Urinary bladder (tissue), 3 donors: ENCODE measurements at regions not wholly inside any gene's neighbourhood (a gene's known extent, or its start where the extent isn't known, plus 50 kb on each side); places are given as distances from the start of the nearest gene placed in this dataset.

Experiments used
- DNase-seq: peaks from one replicate; pipeline ENCODE4 v3.0.0-alpha.2; 2015; ENCODE audit errors: extremely low spot score
- H3K27ac ChIP-seq: one replicate; pipeline ENCODE4 v1.5.1; 2013; ENCODE audit warnings: low read depth, mild to moderate bottlenecking, moderate library complexity
- H3K36me3 ChIP-seq: one replicate; pipeline ENCODE4 v1.6.1; 2013; ENCODE audit warnings: mild to moderate bottlenecking, moderate library complexity; ENCODE audit not compliant: insufficient read depth
- H3K4me1 ChIP-seq: one replicate; pipeline ENCODE4 v1.6.1; 2013; ENCODE audit warnings: mild to moderate bottlenecking, moderate library complexity; ENCODE audit not compliant: insufficient read depth
- H3K4me3 ChIP-seq: one replicate; pipeline ENCODE4 v1.5.1; 2013; ENCODE audit warnings: low read depth, low read length
- WGBS: extraction: QIAGEN DNeasy Blood & Tissue Kit; methylation state at CpG from one replicate; pipeline ENCODE4 v1.1.7; 2013; 5-methylcytosine and 5-hydroxymethylcytosine counted together
- donor health status: healthy with polysubstance abuse.
- donor health status: healthy.

DNA sequence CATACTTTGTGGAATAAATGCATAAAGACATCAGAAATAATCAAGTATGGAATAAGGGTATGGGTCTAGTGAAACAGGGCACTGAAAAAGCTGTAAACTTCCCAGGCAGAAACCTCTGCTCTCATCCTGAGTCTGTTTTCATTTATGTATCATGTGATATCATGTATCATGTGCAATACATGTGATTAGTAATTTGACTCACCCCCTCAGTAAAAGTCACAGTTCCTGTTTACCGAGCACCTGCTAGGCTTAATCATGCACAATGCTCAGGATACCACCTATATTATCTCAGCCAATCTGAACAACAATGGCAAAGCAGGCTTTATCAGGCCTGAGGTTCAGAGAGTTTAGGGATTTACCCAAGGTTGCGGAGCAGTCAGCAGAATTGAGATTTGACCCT is 250.6 kb upstream of the TENM4 start:
- H3K36me3 ChIP-seq = no peaks in the 10 kb centered on the region
- no peak overlapping the region for H3K27ac ChIP-seq
- 89% methylated on average over 2 of the region's 2 CpGs for WGBS
- no peak overlapping the region for H3K4me3 ChIP-seq
- DNase-seq = no peak
- no peaks in the 10 kb centered on the region for H3K4me1 ChIP-seq

DNA sequence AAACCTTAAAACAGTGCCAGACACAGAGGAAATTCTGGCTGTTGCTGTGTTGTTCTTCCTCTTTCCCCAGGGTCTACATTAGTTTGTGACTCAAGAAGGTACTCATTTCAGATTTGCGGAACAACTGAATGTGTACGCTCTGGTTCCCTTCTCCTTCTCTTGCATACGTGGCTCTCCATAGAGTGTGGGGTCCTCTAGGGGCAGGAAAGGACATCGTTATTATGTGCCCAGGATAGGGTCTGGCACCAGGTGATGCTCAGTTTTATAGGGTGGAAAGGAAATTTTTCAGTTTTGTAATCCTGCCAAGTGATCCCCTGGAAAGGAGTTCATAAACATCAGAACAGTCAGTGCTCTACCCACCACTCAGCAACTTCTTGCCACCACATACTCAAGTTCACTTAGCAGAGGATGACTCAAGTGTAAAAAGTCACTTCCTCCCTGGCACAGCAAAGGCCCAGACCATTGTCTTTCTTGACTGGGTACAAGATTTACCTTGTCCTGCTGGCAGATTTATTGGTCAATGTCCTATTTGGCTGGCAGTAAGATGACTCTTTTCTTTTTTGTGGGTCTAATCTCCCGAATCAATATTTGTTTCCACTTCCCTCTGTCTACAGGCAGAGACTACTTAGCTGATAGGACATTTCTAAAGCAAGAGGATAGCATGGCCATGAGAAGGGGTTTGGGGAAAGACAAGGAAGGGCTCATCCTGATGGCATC is 246.0 kb upstream of the TENM4 start:
- WGBS = 66% methylated on average over 5 of the region's 5 CpGs
- H3K4me1 ChIP-seq = no peaks in the 10 kb centered on the region
- H3K27ac ChIP-seq = no peak overlapping the region
- no peak for DNase-seq
- no peak overlapping the region for H3K4me3 ChIP-seq
- H3K36me3 ChIP-seq = no peaks in the 10 kb centered on the region

DNA sequence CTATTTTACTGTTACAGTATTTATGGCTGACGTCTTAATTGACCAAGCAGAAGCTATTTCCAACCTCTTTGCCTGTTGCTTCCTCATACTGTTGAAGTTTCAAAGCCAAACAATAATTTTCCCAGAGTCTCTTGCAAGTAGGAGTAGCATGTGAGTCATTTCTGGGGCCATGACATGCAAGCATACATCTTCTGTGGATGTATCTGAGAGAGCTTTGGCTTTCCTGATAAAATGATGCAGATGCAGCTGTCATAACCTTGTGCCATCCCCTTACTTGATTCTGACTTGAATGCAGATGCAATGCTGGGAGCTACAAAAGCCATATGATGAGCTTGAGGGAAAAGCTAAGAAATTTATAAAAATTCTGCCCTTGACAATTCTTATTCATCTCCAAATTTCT is 243.1 kb upstream of the TENM4 start:
- Histone ChIP-seq H3K27ac (no peak overlapping the region), H3K4me3 (no peak overlapping the region), H3K36me3 (no peaks in the 10 kb centered on the region), H3K4me1 (no peaks in the 10 kb centered on the region)
- no peak for DNase-seq
- WGBS = 76% methylated on average over 1 of the region's 1 CpG

GRCh38 chr11:79678780-79679452 is 238.1 kb upstream of the TENM4 start:
- 43% methylated on average over 5 of the region's 5 CpGs for WGBS
- Histone ChIP-seq H3K36me3 (no peaks in the 10 kb centered on the region), H3K4me1 (no peaks in the 10 kb centered on the region), H3K4me3 (no peak overlapping the region), H3K27ac (no peak overlapping the region)
- no peak for DNase-seq

- H3K4me3 ChIP-seq = no peak overlapping the region
- no peaks in the 10 kb centered on the region for H3K36me3 ChIP-seq
- WGBS = 53% methylated on average over 2 of the region's 2 CpGs
- no peak overlapping the region for H3K27ac ChIP-seq
- no peak for DNase-seq
- no peaks in the 10 kb centered on the region for H3K4me1 ChIP-seq
These were observed 235.6 kb upstream of the TENM4 start for GRCh38 chr11:79676396-79676795.

DNA sequence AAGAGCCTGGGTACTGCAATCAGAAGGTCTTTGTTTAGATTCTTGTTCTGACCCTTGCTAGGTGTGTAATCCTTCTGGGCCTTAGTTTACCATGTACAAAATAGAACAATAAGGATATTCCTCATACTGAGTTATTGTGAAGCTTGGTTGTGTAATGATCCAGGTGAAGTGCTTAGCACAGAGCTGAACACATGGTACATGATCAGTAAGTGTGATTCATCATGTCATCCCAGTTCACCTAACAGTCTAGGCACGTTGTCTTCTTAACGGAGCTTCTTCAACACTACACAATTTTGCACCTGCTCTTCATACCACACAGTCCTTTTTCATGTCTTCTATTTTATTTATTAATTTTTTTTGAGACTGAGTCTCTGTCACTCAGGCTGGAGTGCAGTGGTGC is 234.3 kb upstream of the TENM4 start:
- no peaks in the 10 kb centered on the region for H3K4me1 ChIP-seq
- no peaks in the 10 kb centered on the region for H3K36me3 ChIP-seq
- DNase-seq = no peak
- 88% methylated on average over 2 of the region's 2 CpGs for WGBS
- H3K4me3 ChIP-seq = no peak overlapping the region
- no peak overlapping the region for H3K27ac ChIP-seq

DNA sequence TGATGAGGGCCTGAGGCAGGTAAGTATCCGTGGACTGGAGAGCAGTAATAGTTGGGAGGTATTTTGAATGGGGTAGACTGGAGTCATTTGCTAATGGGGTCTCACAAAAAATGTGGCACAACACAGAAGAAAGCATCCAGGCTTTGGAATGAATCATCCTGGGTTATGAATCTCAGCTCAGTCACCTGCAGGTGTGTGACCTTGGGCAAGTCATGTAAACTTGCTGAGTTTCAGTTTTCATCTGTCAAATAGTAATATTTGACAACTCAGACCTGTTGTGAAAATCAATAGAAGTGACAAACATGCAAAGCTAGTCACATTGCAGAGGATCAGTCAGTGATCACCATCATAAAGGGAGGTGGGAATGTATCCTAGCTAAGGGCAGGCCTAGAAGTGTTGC is 232.0 kb upstream of the TENM4 start:
- no peak overlapping the region for H3K27ac ChIP-seq
- no peak for DNase-seq
- H3K4me1 ChIP-seq = no peaks in the 10 kb centered on the region
- WGBS = 95% methylated on average over 1 of the region's 1 CpG
- H3K36me3 ChIP-seq = no peaks in the 10 kb centered on the region
- no peak overlapping the region for H3K4me3 ChIP-seq

DNA sequence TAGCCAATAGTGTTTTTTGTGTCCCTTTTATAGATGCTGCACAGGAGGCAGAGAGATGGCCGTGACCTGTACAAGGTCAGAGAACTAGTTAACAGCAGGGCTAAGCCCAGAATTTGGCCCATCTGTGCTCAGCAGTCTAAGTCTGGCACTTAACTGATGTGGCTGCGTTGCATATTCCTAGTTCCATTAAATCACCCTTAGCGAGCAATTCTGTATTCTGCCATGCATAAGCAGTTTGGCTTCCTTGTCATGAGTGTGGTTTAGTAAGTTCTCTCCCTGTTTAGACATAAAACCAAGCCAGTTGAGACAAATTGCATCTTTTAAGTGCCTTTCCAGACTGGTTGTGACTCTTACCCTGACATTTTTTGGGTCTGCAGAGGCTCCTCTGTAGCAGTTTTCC is 230.6 kb upstream of the TENM4 start:
- 74% methylated on average over 3 of the region's 3 CpGs for WGBS

DNA sequence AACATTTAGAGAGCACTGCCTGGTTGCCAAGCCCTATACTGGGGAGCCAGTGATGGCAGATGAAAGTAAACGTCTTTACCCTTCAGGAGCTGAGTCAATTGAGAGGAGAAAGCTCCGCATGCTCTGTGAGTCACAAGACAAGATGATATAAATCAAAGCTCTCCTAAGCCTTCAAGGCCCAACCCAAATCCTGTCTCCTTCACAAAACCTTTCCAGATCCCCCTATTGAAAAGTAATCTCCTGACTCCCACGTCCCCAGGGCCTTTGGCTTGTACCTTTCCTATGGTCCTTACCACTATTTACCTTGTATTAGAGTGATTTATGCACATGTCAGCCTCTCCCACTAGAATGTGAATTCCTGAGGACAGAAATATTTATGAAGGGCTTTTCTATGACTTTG is 230.1 kb upstream of the TENM4 start:
- no peak overlapping the region for H3K27ac ChIP-seq
- DNase-seq = peak; percentile 2
- H3K36me3 ChIP-seq = no peaks in the 10 kb centered on the region
- 45% methylated on average over 3 of the region's 3 CpGs for WGBS
- no peaks in the 10 kb centered on the region for H3K4me1 ChIP-seq
- no peak overlapping the region for H3K4me3 ChIP-seq

More for the DNA sequence above, 230.6 kb upstream of the TENM4 start:
- no peak overlapping the region for H3K4me3 ChIP-seq
- H3K4me1 ChIP-seq = no peaks in the 10 kb centered on the region
- no peak for DNase-seq
- no peaks in the 10 kb centered on the region for H3K36me3 ChIP-seq
- H3K27ac ChIP-seq = no peak overlapping the region

- Histone ChIP-seq H3K4me3 (no peak overlapping the region), H3K4me1 (no peaks in the 10 kb centered on the region), H3K27ac (no peak overlapping the region), H3K36me3 (no peaks in the 10 kb centered on the region)
- WGBS = 64% methylated on average over 4 of the region's 4 CpGs
- DNase-seq = no peak
These were observed 227.7 kb upstream of the TENM4 start for GRCh38 chr11:79668575-79668974.

- no peak overlapping the region for H3K4me3 ChIP-seq
- no peak for DNase-seq
- H3K36me3 ChIP-seq = no peaks in the 10 kb centered on the region
- 85% methylated on average over 4 of the region's 4 CpGs for WGBS
- no peak overlapping the region for H3K27ac ChIP-seq
- H3K4me1 ChIP-seq = no peaks in the 10 kb centered on the region
These were observed 226.6 kb upstream of the TENM4 start for GRCh38 chr11:79667380-79667779.

DNA sequence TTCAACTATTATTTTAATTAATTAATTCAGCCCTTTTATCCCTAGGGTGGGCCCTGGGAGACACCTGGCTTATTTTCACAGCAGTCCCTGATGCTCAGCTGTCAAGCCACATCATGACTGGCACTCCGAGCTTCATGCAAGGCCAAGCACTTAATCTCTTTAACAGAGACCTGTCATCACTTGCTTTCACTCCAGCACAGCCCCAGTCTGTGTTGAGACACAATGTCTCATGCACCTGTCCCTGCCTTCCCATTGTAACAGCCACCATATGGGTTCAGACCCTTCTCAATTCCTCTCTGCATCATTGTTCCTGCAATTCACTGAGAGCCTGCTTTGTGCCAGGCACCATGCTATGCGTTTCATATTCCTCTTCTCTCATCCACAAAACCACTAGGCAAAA is 222.2 kb upstream of the TENM4 start:
- H3K27ac ChIP-seq = no peak overlapping the region
- WGBS = 77% methylated on average over 2 of the region's 2 CpGs
- no peak for DNase-seq
- H3K36me3 ChIP-seq = no peaks in the 10 kb centered on the region
- no peak overlapping the region for H3K4me3 ChIP-seq
- H3K4me1 ChIP-seq = no peaks in the 10 kb centered on the region

- no peaks in the 10 kb centered on the region for H3K4me1 ChIP-seq
- no peak overlapping the region for H3K4me3 ChIP-seq
- no peak for DNase-seq
- no peaks in the 10 kb centered on the region for H3K36me3 ChIP-seq
- WGBS = 87% methylated on average over 2 of the region's 2 CpGs
- no peak overlapping the region for H3K27ac ChIP-seq
These were observed 220.5 kb upstream of the TENM4 start for GRCh38 chr11:79661373-79661772.

- Histone ChIP-seq H3K4me1 (no peaks in the 10 kb centered on the region), H3K36me3 (no peaks in the 10 kb centered on the region), H3K4me3 (no peak overlapping the region), H3K27ac (no peak overlapping the region)
- no peak for DNase-seq
- WGBS = 60% methylated on average over 5 of the region's 5 CpGs
These were observed 208.1 kb upstream of the TENM4 start for GRCh38 chr11:79648766-79649520.
